H1 (cell line): ENCODE measurements at regions not wholly inside any gene's neighbourhood (a gene's known extent, or its start where the extent isn't known, plus 50 kb on each side); places are given as distances from the start of the nearest gene placed in this dataset.

Experiments used
- ASH2L ChIP-seq: fragments of 200-600, 300-600 bp; sonication (generic); IDR thresholded peaks from one replicate; pipeline ENCODE4 v1.7.1; 2017; ENCODE audit warnings: low read length
- ATF3 ChIP-seq: IDR thresholded peaks from 2 replicates; pipeline ENCODE4 v1.6.1; 2011; ENCODE audit warnings: low read depth, mild to moderate bottlenecking, low read length; ENCODE audit not compliant: insufficient read depth
- CTCF ChIP-seq, 3 experiments: IDR thresholded peaks; 1 replicate in 2 of 3; 2 replicates in 1 of 3; pipeline versions ENCODE4 v1.5.1 to v1.6.1; 2011; ENCODE audit warnings: low read length in 3 of 3, mild to moderate bottlenecking in 3 of 3, inconsistent platforms in 2 of 3, low read depth in 1 of 3, moderate library complexity in 1 of 3; ENCODE audit not compliant: insufficient read depth in 1 of 3; ENCODE audit errors: control extremely low read depth in 1 of 3
- GABPA ChIP-seq: IDR thresholded peaks from 2 replicates; pipeline ENCODE4 v1.6.1; 2011; ENCODE audit warnings: mild to moderate bottlenecking, low read length, moderate library complexity, borderline replicate concordance; ENCODE audit not compliant: insufficient read depth
- POLR2A ChIP-seq, 2 experiments: IDR thresholded peaks; 1 replicate in 1 of 2; 2 replicates in 1 of 2; pipeline ENCODE4 v1.6.1; 2011; ENCODE audit warnings: low read depth in 2 of 2, low read length in 2 of 2, mild to moderate bottlenecking in 2 of 2; ENCODE audit errors: control extremely low read depth in 1 of 2
- RAD21 ChIP-seq, 2 experiments: IDR thresholded peaks in 1 of 2; conservative IDR thresholded peaks in 1 of 2; 2 replicates each; pipeline ENCODE4 v1.6.1; 2011; ENCODE audit warnings: low read depth in 2 of 2, low read length in 2 of 2, improper control_type of control experiment in 1 of 2, inconsistent platforms in 1 of 2, mild to moderate bottlenecking in 1 of 2, moderate library complexity in 1 of 2
- SIX5 ChIP-seq: IDR thresholded peaks from 2 replicates; pipeline ENCODE4 v1.6.1; 2011; ENCODE audit warnings: mild to moderate bottlenecking, low read depth, low read length
- SP1 ChIP-seq: IDR thresholded peaks from 2 replicates; pipeline ENCODE4 v1.6.1; 2011; ENCODE audit warnings: low read depth, low read length
- TAF1 ChIP-seq: IDR thresholded peaks from 2 replicates; pipeline ENCODE4 v1.6.1; 2011; ENCODE audit warnings: mild to moderate bottlenecking, low read depth, low read length
- TBP ChIP-seq: IDR thresholded peaks from 2 replicates; pipeline ENCODE4 v1.6.1; 2011; ENCODE audit warnings: low read depth, low read length, improper control_type of control experiment
- YY1 ChIP-seq: IDR thresholded peaks from 2 replicates; pipeline ENCODE4 v1.6.1; 2011; ENCODE audit warnings: low read depth, mild to moderate bottlenecking, low read length

- TF ChIP-seq TBP (no peak), YY1 (no peak), CTCF (IDR thresholded peaks at IDR 0.05; ENCODE audit: control extremely low read depth in 1 of 3, insufficient read depth in 1 of 3, low read depth in 1 of 3, low read length in 3 of 3) (peak in 2 of 3 experiments; percentile 14 to 34; a peak in 2 of 4 replicates), GABPA (no peak), RAD21 (IDR thresholded peaks at IDR 0.05 in 1 of 2, conservative IDR thresholded peaks at IDR 0.05 in 1 of 2; ENCODE audit: low read depth in 2 of 2, low read length in 2 of 2) (peak; percentile 48 to 53; a peak in 3 of 4 replicates), POLR2A (IDR thresholded peaks at IDR 0.05; ENCODE audit: control extremely low read depth in 1 of 2, low read depth in 2 of 2, low read length in 2 of 2) (no peak), SP1 (no peak), SIX5 (no peak), TAF1 (no peak), ATF3 (no peak), ASH2L (no peak)
These were observed 638.5 kb downstream of the CCSER2 start for GRCh38 chr10:84966708-84967441.
